Body of pancreas (tissue), 4 donors: ENCODE measurements at regions not wholly inside any gene's neighbourhood (a gene's known extent, or its start where the extent isn't known, plus 50 kb on each side); places are given as distances from the start of the nearest gene placed in this dataset.

Experiments
- ATAC-seq: fragments of 150-250 bp; one replicate; pipeline ENCODE4 v1.9.1; 2016
- DNase-seq, 4 donors: peaks; one replicate each; pipeline ENCODE4 v3.0.0-alpha.2; 2019
- H3K27ac ChIP-seq, 4 donors: fragments of 200-600 bp; sonication (generic); 1 replicate in 3 of 4; 2 replicates in 1 of 4; pipeline versions ENCODE4 v1.5.1 to v1.6.1; 2016 to 2019; ENCODE audit warnings: mild to moderate bottlenecking in 1 of 4, mixed read lengths in 1 of 4, moderate library complexity in 1 of 4
- H3K27me3 ChIP-seq, 2 donors: fragments of 200-600 bp; sonication (generic); one replicate each; pipeline ENCODE4 v1.6.0; 2016; ENCODE audit warnings: mild to moderate bottlenecking in 1 of 2
- H3K36me3 ChIP-seq, 2 donors: fragments of 200-600 bp; sonication (generic); replicated peaks in 1 of 2; 2 replicates each; pipeline ENCODE4 v1.5.1; 2016; ENCODE audit warnings: low read depth in 2 of 2; ENCODE audit not compliant: insufficient read depth in 1 of 2
- H3K4me1 ChIP-seq: fragments of 200-600 bp; sonication (generic); one replicate; pipeline ENCODE4 v1.6.0; 2016
- H3K4me3 ChIP-seq, 2 donors: fragments of 200-600 bp; sonication (generic); 1 replicate in 1 of 2; 2 replicates in 1 of 2; pipeline ENCODE4 v1.5.1; 2016 to 2019
- H3K9me3 ChIP-seq, 3 donors: fragments of 200-600 bp; sonication (generic); 1 replicate in 2 of 3; 2 replicates in 1 of 3; pipeline ENCODE4 v1.5.1; 2016
- POLR2A ChIP-seq, 3 donors: fragments of 450-650 bp; IDR thresholded peaks; one replicate each; pipeline ENCODE4 v1.6.1; 2016; ENCODE audit warnings: antibody characterized with exemption in 3 of 3, mild to moderate bottlenecking in 2 of 3
- WGBS, 2 donors: methylation state at CpG; one replicate each; pipeline ENCODE4 v1.1.5; 2017; 5-methylcytosine and 5-hydroxymethylcytosine counted together
- intact Hi-C: fragments of 100-400 bp; cut with DNase I; formaldehyde crosslinking; loops from one replicate; pipeline ENCODE4 v1.15.1; 2023
- TF ChIP-seq, protein P1 (sequence below), 7 experiments: fragments of 450-650 bp in 4 of 7; fragments of 200-600 bp in 3 of 7; sonication (generic) in 3 of 7; IDR thresholded peaks; one replicate each; pipeline ENCODE4 v1.5.1; 2016 to 2019; ENCODE audit warnings: antibody characterized with exemption in 7 of 7

DNA sequence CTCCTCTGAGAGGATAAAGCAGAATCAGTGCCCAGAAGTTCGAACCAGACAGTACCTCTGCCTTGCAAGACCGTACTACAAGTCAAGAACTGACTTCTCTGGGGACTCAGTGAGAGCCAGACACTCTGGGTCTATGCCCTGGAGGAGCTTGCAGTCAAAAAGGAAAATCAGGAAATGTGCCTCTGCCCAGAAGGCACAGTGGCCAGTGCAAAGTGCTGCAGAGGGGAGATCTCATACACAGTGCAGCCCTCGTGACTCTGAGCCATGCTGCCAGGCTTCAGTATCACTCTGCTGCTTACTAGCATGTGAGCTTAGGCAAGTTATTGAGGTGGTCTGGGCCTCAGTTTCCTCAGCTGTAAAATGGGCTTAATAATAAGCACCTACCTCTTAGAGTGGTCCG, 144.0 kb upstream of the NPY start:
- intact Hi-C loops, result no loop called here

DNA sequence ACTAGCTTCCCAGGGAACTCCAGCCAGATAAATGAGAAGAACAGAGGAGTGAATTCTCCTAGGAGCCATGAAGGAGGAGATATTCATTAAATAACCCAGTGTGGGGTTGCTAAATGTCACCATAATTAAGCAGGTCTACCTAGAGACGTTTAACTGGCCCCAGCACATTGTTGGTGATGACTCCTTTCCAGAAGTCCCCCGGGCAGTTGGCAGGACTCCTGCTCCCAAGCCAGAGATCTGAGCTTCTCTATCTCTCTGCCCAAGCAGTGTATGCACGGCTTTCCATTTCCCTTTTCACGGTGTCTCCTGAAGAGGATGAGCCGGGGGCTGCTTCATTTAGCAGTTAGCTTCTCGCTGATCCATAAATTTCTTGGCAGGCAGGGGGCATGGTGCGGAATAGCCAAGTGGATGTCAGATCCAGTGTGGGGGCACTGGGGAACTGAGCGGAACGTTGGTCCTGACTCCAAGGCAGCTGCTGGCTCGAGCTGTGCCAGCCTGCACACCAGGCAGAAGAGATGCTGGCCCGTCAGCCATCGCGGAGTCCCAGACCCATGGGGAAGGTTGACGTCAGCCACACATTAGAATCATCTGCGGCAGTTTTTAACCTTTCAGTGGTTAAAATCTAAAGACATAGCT, 142.0 kb upstream of the NPY start:
- no peak overlapping the region for H3K27ac ChIP-seq
- DNase-seq (no peak), ATAC-seq (no peak)
- TF ChIP-seq, protein P1, sequence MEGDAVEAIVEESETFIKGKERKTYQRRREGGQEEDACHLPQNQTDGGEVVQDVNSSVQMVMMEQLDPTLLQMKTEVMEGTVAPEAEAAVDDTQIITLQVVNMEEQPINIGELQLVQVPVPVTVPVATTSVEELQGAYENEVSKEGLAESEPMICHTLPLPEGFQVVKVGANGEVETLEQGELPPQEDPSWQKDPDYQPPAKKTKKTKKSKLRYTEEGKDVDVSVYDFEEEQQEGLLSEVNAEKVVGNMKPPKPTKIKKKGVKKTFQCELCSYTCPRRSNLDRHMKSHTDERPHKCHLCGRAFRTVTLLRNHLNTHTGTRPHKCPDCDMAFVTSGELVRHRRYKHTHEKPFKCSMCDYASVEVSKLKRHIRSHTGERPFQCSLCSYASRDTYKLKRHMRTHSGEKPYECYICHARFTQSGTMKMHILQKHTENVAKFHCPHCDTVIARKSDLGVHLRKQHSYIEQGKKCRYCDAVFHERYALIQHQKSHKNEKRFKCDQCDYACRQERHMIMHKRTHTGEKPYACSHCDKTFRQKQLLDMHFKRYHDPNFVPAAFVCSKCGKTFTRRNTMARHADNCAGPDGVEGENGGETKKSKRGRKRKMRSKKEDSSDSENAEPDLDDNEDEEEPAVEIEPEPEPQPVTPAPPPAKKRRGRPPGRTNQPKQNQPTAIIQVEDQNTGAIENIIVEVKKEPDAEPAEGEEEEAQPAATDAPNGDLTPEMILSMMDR (IDR thresholded peaks at IDR 0.05), result no peak
- no peak for TF ChIP-seq POLR2A (IDR thresholded peaks at IDR 0.05)
- H3K4me1 ChIP-seq, result no peaks in the 10 kb centered on the region
- H3K9me3 ChIP-seq, result no peaks in the 10 kb centered on the region
- no peaks in the 10 kb centered on the region for H3K36me3 ChIP-seq
- WGBS, 2 donors, result 59 to 68% methylated on average over 15 of the region's 15 CpGs
- intact Hi-C loops, result no loop called here
- no peak overlapping the region for H3K4me3 ChIP-seq
- no peaks in the 10 kb centered on the region for H3K27me3 ChIP-seq

More for the DNA sequence above, 144.0 kb upstream of the NPY start:
- Histone ChIP-seq H3K27me3 (no peaks in the 10 kb centered on the region), H3K4me3 (no peak overlapping the region), H3K27ac (no peak overlapping the region), H3K9me3 (no peaks in the 10 kb centered on the region), H3K4me1 (no peaks in the 10 kb centered on the region), H3K36me3 (no peaks in the 10 kb centered on the region)
- TF ChIP-seq, protein P1 (IDR thresholded peaks at IDR 0.05), result no peak
- no peak for TF ChIP-seq POLR2A (IDR thresholded peaks at IDR 0.05)
- DNase-seq (no peak), ATAC-seq (no peak)
- 47 to 51% methylated on average over 3 to 4 of the region's 4 CpGs for WGBS, 2 donors

DNA sequence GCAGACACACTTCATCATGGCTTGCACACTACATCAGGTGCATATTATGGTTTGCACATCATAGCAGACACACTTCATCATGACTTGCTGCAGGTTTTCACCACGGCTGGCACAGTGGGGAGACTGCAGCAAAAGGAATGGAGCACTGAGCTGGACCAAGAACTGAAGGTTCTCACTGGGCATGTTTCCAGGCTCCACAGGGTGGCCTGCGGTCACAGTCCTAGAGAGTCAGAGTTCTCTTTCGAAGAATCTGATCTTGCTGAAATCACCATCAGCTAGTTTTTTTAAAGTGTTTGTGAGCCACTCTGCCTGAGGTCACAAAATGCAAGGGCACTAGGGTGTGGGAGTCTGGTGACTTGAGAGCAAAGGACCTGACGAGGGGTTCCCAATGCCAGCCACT, 140.4 kb upstream of the NPY start:
- Histone ChIP-seq H3K9me3 (no peaks in the 10 kb centered on the region), H3K27me3 (no peaks in the 10 kb centered on the region), H3K4me1 (no peaks in the 10 kb centered on the region), H3K27ac (no peak overlapping the region), H3K36me3 (no peaks in the 10 kb centered on the region), H3K4me3 (no peak overlapping the region)
- WGBS, 2 donors, result 69 to 71% methylated on average over 3 to 4 of the region's 4 CpGs
- intact Hi-C loops, result no loop called here
- TF ChIP-seq, protein P1 (IDR thresholded peaks at IDR 0.05), result no peak
- DNase-seq, result no peak
- ATAC-seq, result no peak

DNA sequence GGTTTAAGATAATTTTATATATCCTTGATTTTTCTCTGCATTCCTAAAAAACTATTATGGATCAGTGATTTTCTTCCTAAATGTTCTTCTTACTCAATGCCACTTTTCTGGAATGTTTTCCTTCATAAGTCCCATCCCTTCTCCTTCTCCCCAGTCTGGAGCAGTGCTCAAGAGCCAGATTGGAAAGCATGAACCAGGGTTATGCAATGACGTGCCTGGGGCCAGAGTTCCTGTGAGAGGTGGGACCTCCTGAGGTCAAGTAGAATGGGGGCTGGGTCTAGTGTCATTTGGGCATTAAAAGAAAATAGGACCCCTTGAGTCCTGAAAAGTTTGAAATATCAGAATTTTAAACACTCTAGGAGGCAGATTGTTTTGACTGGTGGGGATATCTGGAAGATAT, 132.0 kb upstream of the NPY start:
- H3K27me3 ChIP-seq, result no peaks in the 10 kb centered on the region
- no peaks in the 10 kb centered on the region for H3K36me3 ChIP-seq
- 44 to 48% methylated on average over 1 of the region's 1 CpG for WGBS, 2 donors
- DNase-seq, result no peak
- no peaks in the 10 kb centered on the region for H3K4me1 ChIP-seq
- TF ChIP-seq, protein P1 (IDR thresholded peaks at IDR 0.05), result no peak
- TF ChIP-seq POLR2A (IDR thresholded peaks at IDR 0.05), result no peak
- no peak for ATAC-seq
- H3K27ac ChIP-seq, result no peak overlapping the region
- intact Hi-C loops, result no loop called here
- H3K4me3 ChIP-seq, result no peak overlapping the region
- peaks cover 0 to 10% (median 0%) of the 10 kb centered on the region in 3 donors for H3K9me3 ChIP-seq

DNA sequence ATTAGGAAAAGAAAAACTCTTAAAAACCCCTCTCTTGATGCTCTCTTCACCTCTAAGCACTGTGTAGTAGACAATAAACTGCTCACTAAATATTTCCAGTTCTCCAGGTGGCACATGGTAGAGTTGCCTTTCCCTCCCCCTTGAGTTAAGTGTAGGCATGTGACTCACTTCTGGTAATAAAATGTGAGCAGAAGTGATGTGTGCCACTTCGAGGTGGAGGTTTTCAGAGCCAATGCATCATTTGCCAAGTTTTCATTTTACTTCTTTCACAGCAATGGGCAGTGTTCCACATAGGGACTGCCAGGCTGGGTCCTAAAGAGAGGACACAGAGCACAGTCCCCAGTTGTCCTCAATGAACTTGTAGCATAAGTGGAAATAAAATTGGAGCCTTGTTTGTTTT, 131.6 kb upstream of the NPY start:
- Histone ChIP-seq H3K4me1 (no peaks in the 10 kb centered on the region), H3K9me3 (peaks cover 0 to 10% (median 0%) of the 10 kb centered on the region in 3 donors), H3K36me3 (no peaks in the 10 kb centered on the region), H3K4me3 (no peak overlapping the region), H3K27me3 (no peaks in the 10 kb centered on the region), H3K27ac (no peak overlapping the region)
- intact Hi-C loops, result no loop called here
- TF ChIP-seq, protein P1 (IDR thresholded peaks at IDR 0.05), result no peak
- TF ChIP-seq POLR2A (IDR thresholded peaks at IDR 0.05), result no peak
- ATAC-seq (no peak), DNase-seq (no peak)
- 14 to 38% methylated on average over 1 of the region's 1 CpG for WGBS, 2 donors
